Adipocyte (in vitro differentiated cells): ENCODE measurements at regions not wholly inside any gene's neighbourhood (a gene's known extent, or its start where the extent isn't known, plus 50 kb on each side); places are given as distances from the start of the nearest gene placed in this dataset.

Experiments
- DNase-seq: peaks from one replicate; pipeline ENCODE4 v3.0.0-alpha.2; 2015; ENCODE audit warnings: low read depth
- H3K27me3 ChIP-seq: replicated peaks from 2 replicates; pipeline ENCODE4 v1.7.0; 2013; ENCODE audit warnings: mild to moderate bottlenecking, low read length, moderate library complexity; ENCODE audit not compliant: control insufficient read depth, insufficient read depth
- H3K36me3 ChIP-seq: 2 replicates; pipeline ENCODE4 v1.7.0; 2013; ENCODE audit warnings: low read length, mild to moderate bottlenecking, moderate library complexity; ENCODE audit not compliant: control insufficient read depth, insufficient read depth, severe bottlenecking
- H3K4me1 ChIP-seq: 2 replicates; pipeline ENCODE4 v1.7.0; 2013; ENCODE audit warnings: mild to moderate bottlenecking, low read length, moderate library complexity; ENCODE audit not compliant: control insufficient read depth, insufficient read depth
- H3K4me3 ChIP-seq: 2 replicates; pipeline ENCODE4 v1.7.0; 2013; ENCODE audit warnings: mild to moderate bottlenecking, low read length, moderate library complexity
- H3K9ac ChIP-seq: 2 replicates; pipeline ENCODE4 v1.7.0; 2013; ENCODE audit warnings: mild to moderate bottlenecking, low read length, moderate library complexity
- H3K9me3 ChIP-seq: 2 replicates; pipeline ENCODE4 v1.7.0; 2013; ENCODE audit warnings: mild to moderate bottlenecking, low read length, moderate library complexity; ENCODE audit not compliant: control insufficient read depth

DNA sequence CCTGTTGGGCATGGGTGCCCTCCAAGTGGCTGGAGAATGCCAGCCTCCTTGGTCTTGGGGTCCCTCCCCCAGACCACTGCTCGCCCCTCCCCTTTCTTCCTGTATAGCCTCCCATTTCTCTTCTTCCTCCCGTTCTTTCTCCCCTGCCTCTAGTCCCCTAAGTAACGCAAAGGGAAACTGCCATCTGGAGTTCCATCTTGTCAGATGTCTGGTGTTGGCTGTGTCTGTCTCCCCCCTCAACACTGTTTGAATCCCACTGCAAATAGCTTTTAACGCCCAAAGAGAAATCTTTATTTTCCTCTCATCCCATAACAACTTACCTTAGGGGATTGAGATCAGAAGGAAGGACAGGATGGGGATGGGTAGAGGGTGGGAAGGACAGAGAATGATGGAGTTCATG is 55.3 kb upstream of the CSF3R start:
- H3K4me1 ChIP-seq: no peaks in the 10 kb centered on the region
- H3K36me3 ChIP-seq: no peaks in the 10 kb centered on the region
- H3K27me3 ChIP-seq: peaks cover 44% of the 10 kb centered on the region
- no peak overlapping the region for H3K9ac ChIP-seq
- H3K9me3 ChIP-seq: peaks cover 10% of the 10 kb centered on the region
- H3K4me3 ChIP-seq: no peak overlapping the region
- no peak for DNase-seq

DNA sequence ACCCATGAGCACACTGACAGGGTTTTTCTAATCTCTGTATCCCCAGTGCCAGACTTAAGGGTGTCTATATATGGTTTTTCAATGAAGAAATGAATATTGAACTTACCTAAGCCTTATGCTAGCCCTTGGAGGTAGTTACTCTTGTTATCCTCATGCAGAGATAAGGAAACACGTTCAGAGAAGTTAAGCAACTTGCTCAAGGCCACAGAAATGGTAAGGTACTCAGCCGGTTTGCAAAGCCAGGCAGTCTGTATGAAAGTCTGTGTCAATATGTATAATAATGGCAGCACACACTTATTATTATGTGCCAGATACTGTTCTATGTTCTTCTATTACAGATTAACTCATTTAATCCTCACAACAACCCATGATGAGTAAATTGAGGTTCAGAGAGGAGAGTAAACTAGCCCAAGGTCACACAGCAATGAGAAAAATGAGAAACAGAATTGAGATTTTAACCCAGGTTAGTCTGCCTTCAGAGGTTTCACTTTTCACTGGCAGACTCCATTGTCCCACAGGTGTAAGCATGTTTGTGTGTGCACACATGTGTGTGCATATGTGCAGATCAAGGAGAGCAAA is 54.6 kb upstream of the CSF3R start:
- peaks cover 17% of the 10 kb centered on the region for H3K9me3 ChIP-seq
- H3K36me3 ChIP-seq: no peaks in the 10 kb centered on the region
- H3K4me1 ChIP-seq: no peaks in the 10 kb centered on the region
- H3K9ac ChIP-seq: no peak overlapping the region
- no peak overlapping the region for H3K4me3 ChIP-seq
- H3K27me3 ChIP-seq: peaks cover 42% of the 10 kb centered on the region
- DNase-seq: no peak

DNA sequence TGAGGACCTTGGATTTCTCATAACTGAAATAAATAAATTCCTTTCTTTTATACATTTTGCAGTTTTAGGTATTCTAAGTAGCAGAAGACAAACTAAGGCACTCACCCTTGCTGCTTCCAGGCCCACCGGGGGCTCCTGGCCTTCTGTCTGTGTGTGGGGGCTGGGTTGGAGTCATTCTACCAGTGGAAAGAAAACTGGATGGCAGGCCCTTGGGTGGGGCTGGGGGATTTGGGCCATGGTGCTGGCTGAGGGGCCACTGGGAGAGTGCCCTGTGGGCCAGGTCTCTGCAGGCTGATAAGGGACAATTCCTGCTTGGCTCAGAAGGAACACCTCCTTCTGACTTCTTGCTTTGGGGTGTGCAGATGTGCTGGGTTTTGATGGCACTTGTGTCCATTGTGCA is 54.0 kb upstream of the CSF3R start:
- no peak overlapping the region for H3K4me3 ChIP-seq

DNA sequence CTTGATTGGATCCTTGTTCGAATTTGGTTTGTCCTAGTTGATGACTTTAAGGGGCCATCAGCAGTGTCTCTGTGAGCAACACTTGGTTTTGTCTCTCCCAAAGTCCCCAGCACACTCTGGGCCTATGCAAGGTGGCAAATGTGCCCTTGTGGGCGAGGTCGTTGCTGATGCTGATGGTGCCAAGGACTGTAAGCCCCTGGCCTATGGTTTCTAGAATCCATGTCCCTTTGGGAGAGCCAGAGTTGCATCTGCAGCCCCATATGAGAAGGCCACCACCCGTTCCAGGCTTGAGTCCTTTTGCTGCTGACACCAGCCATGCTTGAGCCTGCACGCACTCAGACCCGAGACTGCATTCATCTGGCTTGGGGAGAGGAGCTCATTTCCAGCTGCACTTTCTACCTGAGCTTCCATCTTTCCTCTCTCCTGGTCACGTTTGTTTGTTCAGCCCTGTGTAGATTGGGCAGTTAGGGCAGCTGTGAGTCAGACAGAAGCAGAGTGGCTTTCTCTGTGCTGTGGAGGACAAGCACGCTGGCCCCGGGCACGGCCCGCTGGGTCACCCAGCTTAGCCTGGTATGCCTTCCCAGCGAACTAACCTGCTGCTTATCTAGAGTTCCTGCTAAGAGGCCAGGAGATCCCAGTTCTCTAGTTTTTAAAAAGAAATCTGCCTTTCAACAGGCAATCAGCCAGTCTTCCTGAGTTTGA is 52.1 kb upstream of the CSF3R start:
- no peak overlapping the region for H3K9ac ChIP-seq
- H3K9me3 ChIP-seq: peaks cover 23% of the 10 kb centered on the region
- H3K27me3 ChIP-seq: peaks cover 52% of the 10 kb centered on the region
- H3K4me1 ChIP-seq: no peaks in the 10 kb centered on the region
- no peak for DNase-seq
- H3K4me3 ChIP-seq: no peak overlapping the region
- no peaks in the 10 kb centered on the region for H3K36me3 ChIP-seq

More for the DNA sequence above, 54.0 kb upstream of the CSF3R start:
- Histone ChIP-seq H3K4me1 (no peaks in the 10 kb centered on the region), H3K27me3 (peaks cover 44% of the 10 kb centered on the region), H3K36me3 (no peaks in the 10 kb centered on the region), H3K9me3 (peaks cover 22% of the 10 kb centered on the region), H3K9ac (no peak overlapping the region)
- no peak for DNase-seq

DNA sequence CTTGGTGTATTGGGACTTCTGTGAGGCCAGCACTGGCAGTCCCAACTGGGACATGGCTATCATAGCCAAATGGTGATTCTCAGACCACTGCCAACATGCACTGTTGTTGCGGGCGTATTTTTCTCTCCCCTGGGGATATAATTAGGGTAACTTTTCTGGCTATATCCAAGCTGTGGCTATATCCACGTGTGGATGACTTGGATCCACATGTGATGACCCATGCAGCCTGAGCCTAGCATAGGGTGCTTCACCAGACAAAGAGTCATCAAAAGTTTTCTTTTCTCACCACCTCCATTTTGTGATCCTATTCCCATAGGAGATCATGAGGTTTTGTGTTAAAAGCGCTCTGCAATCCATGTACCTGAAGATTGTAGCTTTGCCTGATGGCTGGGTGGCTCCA is 51.2 kb upstream of the CSF3R start:
- no peak for DNase-seq
- Histone ChIP-seq H3K9ac (no peak overlapping the region), H3K36me3 (no peaks in the 10 kb centered on the region), H3K27me3 (peaks cover 54% of the 10 kb centered on the region), H3K4me3 (no peak overlapping the region), H3K9me3 (peaks cover 23% of the 10 kb centered on the region), H3K4me1 (no peaks in the 10 kb centered on the region)

DNA sequence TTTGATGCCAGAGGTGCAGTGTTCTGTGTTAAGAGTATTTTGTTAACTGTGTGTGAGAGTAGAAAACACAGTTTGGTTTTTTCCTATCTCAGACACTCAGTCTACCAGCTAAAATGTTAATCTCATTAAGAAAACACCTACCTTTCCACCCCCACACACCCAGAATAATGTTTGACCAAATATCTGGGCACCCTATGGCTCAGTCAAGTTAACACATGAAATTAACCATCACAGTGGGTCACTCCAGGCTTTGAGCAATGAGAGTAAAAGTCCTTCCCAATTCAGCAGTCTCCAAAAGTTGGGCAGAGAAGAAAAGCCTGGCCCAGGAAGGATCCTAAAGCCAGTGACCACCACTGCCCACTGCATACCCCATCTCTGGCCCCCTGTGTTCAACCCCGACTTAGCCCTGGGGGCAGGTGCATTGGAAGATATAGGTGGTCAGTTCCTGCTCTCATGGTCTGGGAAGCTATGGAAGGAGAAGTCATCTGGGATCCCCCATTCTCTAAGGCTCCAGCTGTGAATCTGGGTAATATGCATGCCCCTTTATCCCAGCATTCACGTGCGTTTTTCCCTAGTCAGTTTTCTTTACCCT is 50.2 kb upstream of the CSF3R start:
- no peaks in the 10 kb centered on the region for H3K4me1 ChIP-seq
- no peaks in the 10 kb centered on the region for H3K36me3 ChIP-seq
- H3K27me3 ChIP-seq: peaks cover 54% of the 10 kb centered on the region
- no peak overlapping the region for H3K9ac ChIP-seq
- no peak overlapping the region for H3K4me3 ChIP-seq
- peaks cover 23% of the 10 kb centered on the region for H3K9me3 ChIP-seq
- no peak for DNase-seq
